ENCODE measurements at regions not wholly inside any gene's neighbourhood (a gene's known extent, or its start where the extent isn't known, plus 50 kb on each side); places are given as distances from the start of the nearest gene placed in this dataset.

GRCh38 chr18:61196750-61197149, 136.5 kb upstream of the CDH20 start:
- FAIRE-seq, result no peak

DNA sequence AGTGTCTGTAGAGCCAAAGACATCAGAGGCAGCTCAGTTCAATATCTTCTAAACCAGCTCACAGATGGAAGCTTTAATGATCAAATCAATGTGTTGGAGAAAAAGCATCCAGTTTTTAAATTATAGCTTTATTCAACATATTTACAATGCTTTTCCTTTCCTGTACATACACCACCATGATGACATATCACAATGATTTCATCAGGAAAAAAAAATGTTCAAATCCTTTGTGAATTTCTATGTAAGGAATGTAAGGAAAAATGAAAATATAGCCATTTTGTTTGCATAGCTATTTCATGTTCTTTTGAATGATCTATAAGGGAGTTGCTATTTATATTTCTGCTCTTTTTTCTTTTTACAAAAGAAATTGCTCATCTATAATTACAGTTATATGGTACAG, 134.7 kb upstream of the CDH20 start:
- FAIRE-seq, result no peak

DNA sequence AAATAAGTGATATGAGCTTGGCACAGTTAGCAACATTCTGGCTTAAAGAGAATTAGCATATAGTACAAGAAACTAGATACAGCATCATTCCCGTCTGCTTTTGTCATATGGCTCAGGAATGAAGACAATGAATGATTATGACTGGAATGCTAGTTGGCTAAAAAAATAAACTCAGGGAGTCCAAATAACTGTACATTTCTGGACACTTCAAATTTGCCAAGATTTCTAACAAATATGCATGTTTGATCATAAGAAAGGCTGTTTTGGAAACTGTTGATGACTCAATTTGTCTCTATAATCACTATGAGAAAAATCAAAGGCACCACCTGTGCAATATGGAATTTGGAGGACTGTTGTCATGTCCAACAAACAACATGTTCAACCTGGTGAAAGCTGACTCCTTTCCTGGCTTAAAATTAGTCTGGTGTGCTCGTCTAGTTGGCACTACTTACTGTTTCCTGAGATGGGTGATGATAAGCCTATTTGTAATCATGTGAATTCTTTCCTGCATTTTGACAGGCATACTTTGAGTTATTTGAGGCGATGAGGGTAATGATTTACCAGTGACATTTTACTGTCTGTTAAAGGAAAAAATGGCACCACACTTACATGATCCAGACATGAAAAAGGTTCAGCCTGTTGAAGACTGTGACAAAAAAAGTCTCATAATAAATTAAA, 133.9 kb upstream of the CDH20 start:
- no peak for FAIRE-seq

- no peak for FAIRE-seq
These were observed 131.7 kb upstream of the CDH20 start for GRCh38 chr18:61201511-61201910.

- FAIRE-seq, result no peak
These were observed 130.1 kb upstream of the CDH20 start for GRCh38 chr18:61203151-61203550.

DNA sequence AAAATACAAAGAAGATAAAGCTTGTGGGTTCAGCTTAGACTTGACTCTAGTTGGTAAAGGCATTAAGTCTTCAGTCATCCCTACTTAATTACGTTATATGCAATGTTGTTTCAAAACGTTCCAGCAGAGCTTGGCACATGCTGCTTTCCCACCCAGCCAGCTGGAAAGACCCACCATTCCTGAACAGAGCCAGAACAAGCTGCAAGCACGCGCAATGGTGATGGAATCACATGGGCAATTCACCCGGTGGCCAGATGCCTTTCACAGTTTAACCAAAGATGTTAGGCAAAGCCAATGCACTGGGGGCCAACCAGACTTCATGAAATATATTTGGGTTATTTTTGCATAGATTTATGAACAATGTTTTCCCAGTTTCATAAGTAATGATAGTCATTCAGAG, 123.4 kb upstream of the CDH20 start:
- no peak for FAIRE-seq

DNA sequence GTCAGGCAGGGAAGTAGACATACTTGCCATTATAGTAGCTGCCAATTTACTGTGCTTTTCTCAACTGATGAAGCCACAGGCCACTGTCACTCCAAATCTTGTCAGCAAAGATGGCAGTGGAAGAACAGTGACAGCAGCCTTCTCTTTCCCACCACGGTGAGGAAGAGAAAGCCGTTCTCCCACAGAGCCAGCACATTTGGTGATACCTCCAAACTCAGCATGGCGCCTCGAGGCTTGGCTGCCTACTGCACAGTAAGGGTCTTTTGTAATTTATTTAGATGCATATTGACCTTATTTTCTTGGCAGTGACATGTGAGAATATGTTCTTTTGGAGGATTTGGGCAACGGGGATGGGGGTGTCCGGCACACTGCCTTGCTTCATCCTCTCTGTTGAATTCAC, 117.2 kb upstream of the CDH20 start:
- no peak for FAIRE-seq

GRCh38 chr18:61222206-61222605, 111.0 kb upstream of the CDH20 start:
- no peak for FAIRE-seq

GRCh38 chr18:61225336-61225735, 107.9 kb upstream of the CDH20 start:
- no peak for FAIRE-seq

DNA sequence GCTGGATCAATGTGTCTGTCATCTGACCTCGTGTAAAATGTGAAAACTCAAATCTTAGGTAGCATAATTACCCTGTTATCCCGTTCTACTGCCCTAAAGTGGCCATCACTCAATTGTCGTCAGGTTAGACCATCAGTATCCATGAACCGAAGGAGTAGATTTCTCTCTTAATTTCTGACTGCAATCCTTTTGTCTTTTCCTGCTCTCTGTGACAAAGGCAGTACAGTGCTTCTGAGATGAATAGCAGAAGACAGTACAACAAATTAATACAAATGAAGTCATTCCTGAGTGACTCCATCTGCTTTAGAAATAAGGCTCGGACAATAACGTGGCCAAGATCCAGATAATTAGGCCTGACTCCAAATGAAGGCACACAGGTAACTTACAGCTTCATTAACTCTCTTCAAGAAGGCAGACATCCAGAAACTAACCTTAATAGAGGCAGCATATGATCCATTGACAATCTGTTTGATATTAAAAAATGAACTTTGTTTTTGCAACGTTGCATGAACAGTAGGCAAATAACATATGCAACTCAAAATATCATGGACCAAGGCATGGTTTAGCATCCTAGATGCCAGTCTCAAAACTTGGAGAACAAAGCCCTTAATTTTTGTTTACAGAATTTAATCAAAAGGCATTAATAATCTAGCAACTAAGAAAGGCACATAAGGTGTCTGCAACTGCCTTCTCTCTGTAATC, 96.7 kb upstream of the CDH20 start:
- no peak for FAIRE-seq

DNA sequence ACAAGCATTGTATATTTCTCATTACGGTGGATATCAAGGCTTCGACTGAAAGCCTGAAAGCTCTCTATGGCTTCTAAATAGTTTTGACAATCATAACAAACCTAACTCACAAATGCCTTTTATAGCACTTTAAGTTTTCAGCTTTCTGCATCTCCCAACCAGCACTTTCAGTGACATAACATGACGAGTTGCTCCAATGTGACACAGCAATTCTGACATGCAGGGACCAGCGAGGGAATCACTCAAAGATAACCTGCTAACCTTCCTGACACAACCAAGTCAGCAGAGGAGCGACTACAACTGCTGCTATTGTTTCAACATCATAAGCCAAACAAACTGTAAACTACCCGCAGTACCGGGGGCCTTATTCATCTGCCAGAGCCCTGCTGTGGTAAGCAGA, 95.7 kb upstream of the CDH20 start:
- no peak for FAIRE-seq

DNA sequence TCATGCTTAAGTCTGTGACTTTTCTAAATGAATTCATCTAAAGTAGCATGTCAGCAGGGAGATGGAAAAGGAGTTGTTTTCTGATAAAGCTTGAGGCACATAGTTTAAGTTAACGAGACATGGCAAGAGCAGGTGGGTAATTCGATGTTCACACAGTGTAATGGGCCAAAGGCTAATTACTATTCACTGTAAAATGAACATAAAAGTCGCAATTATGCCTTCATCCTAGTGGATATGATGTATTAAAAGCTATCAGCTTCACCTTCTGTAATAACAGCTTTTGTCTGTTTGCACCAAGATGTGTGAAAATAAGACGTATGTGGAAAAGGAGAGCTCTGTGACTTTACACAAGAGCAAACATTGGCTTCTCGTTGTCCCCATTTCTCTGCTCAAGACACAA, 94.2 kb upstream of the CDH20 start:
- FAIRE-seq, result no peak

DNA sequence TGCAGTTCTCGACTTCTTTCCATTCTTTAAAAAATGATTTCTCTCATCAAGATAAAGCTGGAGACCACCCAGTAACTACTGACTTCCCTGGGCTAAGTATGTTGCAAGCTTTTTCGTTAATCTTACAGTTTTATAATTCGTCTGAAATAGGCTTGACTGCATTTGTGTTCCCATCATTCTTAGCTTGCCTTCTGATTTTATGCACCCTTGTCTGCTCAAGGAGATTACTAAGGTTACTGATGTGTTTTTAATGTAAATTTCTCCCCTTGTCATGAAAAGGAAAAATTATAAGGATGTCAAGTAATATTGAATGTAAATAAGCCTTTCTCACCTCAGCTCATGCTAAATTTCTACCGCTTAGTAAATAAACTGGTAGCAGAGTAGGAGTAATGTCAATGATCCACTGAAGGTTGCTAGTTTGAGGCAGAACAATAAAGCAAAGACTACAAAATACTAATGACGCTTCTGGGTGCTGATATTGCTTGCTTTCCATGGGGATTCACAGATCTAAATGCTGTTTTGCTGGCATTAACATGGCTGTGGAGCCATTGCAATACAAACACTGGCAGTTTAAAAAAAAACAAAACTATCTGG, 91.9 kb upstream of the CDH20 start:
- FAIRE-seq, result no peak

- no peak for FAIRE-seq
These were observed 88.6 kb upstream of the CDH20 start for GRCh38 chr18:61244632-61245031.

- FAIRE-seq, result no peak
These were observed 88.0 kb upstream of the CDH20 start for GRCh38 chr18:61245276-61245675.

DNA sequence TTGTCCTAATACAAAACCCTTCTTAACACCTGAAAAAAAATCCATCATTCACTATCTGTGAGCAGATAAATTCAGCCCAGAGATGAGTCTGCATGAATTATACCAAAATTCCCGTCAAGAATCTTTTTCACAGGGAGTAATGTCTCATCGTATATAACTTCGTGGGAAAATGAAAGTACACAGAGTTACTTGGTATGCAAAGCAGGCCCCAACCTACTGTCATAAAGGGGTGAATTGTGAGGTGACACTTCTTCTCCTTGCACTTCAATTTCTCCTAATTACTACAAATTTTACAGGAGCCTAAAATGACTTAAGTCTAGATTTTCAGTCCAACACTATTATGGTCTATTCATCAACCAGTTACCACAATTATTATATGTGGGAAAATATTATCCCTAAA, 84.6 kb upstream of the CDH20 start:
- FAIRE-seq, result no peak

GRCh38 chr18:61256291-61256690, 76.9 kb upstream of the CDH20 start:
- FAIRE-seq, result no peak

- FAIRE-seq, result no peak
These were observed 71.4 kb upstream of the CDH20 start for GRCh38 chr18:61261870-61262269.

DNA sequence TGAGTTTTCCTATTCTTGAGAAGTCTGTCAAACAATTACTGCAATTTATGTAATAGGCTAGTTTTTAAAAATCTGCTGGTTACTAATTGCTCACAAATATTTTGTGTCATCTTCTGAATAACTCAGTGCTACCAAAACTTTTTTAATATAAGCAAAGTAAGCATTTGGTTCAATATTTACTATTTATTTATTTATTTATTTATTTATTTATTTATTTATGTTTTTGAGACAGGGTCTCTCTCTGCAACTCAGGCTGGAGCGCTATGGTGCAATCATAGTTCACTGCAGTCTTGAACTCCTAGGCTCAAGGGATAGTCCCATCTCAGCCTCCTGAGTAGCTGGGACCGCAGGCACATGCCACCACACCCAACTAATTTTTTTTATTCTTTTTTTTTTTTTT, 60.4 kb upstream of the CDH20 start:
- no peak for FAIRE-seq

DNA sequence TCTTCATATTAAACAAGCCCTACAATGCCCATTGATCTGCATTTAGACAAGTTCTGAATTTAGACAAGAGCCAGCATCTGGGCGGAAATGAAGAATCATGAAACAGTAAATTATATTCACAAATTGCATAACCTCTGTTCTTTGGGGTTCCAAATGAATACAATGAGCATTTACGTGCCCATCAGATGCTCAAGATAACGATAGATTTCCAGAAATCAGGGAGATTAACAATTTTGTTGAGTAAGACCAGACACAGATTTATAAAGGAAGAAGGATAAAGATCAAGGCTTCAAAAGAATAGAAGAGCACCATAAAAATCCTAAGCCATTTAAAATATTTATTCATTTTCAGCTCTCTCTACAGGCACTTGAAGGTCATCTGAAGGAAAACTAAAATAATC, 59.7 kb upstream of the CDH20 start:
- FAIRE-seq, result no peak

GRCh38 chr18:61274416-61274960, 58.7 kb upstream of the CDH20 start:
- FAIRE-seq, result no peak

- no peak for FAIRE-seq
These were observed 55.4 kb upstream of the CDH20 start for GRCh38 chr18:61277808-61278207.

- no peak for FAIRE-seq
These were observed 51.8 kb upstream of the CDH20 start for GRCh38 chr18:61281431-61281830.

GRCh38 chr18:61282926-61283325, 50.3 kb upstream of the CDH20 start:
- FAIRE-seq, result no peak
